OCI-LY1 (cell line): ENCODE measurements at regions not wholly inside any gene's neighbourhood (a gene's known extent, or its start where the extent isn't known, plus 50 kb on each side); places are given as distances from the start of the nearest gene placed in this dataset.

Experiments
- H2AFZ ChIP-seq: fragments of 200-600 bp; sonication (generic), shearing (Covaris generic); 2 replicates; pipeline ENCODE4 v1.6.0; 2014; ENCODE audit warnings: antibody characterized with exemption, mild to moderate bottlenecking, low read length
- H3F3A ChIP-seq: fragments of 200-600 bp; sonication (generic), shearing (Covaris generic); 2 replicates; pipeline ENCODE4 v1.6.0; 2014; ENCODE audit warnings: mild to moderate bottlenecking, antibody characterized with exemption, low read length, moderate library complexity; ENCODE audit not compliant: insufficient read depth
- H3K27ac ChIP-seq: fragments of 200-600 bp; sonication (generic); 2 replicates; pipeline ENCODE4 v1.5.1; 2014; ENCODE audit warnings: low read length, mixed run types, mild to moderate bottlenecking, low read depth; ENCODE audit not compliant: poor library complexity, severe bottlenecking
- H3K27me3 ChIP-seq: fragments of 200-600 bp; sonication (generic); 2 replicates; pipeline ENCODE4 v1.6.0; 2014; ENCODE audit warnings: antibody characterized with exemption, mild to moderate bottlenecking, low read length, moderate library complexity; ENCODE audit not compliant: insufficient read depth
- H3K36me3 ChIP-seq: fragments of 200-600 bp; sonication (generic); 2 replicates; pipeline ENCODE4 v1.6.1; 2014; ENCODE audit warnings: mild to moderate bottlenecking, antibody characterized with exemption, low read length, moderate library complexity, mixed read lengths; ENCODE audit not compliant: insufficient read depth
- H3K4me1 ChIP-seq: fragments of 200-600 bp; sonication (generic); 2 replicates; pipeline ENCODE4 v1.5.1; 2014; ENCODE audit warnings: mild to moderate bottlenecking, low read length, moderate library complexity; ENCODE audit not compliant: insufficient read depth, severe bottlenecking
- H3K4me2 ChIP-seq: fragments of 200-600 bp; sonication (generic), shearing (Covaris generic); 2 replicates; pipeline ENCODE4 v1.6.1; 2014; ENCODE audit warnings: low read length
- H3K4me3 ChIP-seq: fragments of 200-600 bp; sonication (generic); 2 replicates; pipeline ENCODE4 v1.5.1; 2014; ENCODE audit warnings: low read length, low read depth, mild to moderate bottlenecking, mixed read lengths; ENCODE audit not compliant: poor library complexity, severe bottlenecking
- H3K79me2 ChIP-seq: fragments of 200-600 bp; shearing (Covaris generic); 2 replicates; pipeline ENCODE4 v1.6.1; 2016; ENCODE audit warnings: mixed run types, low read length, mixed read lengths; ENCODE audit not compliant: insufficient read depth
- H3K9ac ChIP-seq: fragments of 200-600 bp; sonication (generic), shearing (Covaris generic); 2 replicates; pipeline ENCODE4 v1.6.1; 2014; ENCODE audit warnings: mild to moderate bottlenecking, low read length, mixed read lengths
- H3K9me2 ChIP-seq: fragments of 200-600 bp; sonication (generic), shearing (Covaris generic); 2 replicates; pipeline ENCODE4 v1.6.1; 2014; ENCODE audit warnings: low read depth, mild to moderate bottlenecking, low read length, mixed read lengths
- H3K9me3 ChIP-seq: fragments of 200-600 bp; shearing (Covaris generic); 2 replicates; pipeline ENCODE4 v1.6.1; 2014; ENCODE audit warnings: low read length, mixed read lengths
- H4K20me1 ChIP-seq: fragments of 200-600 bp; sonication (generic), shearing (Covaris generic); 2 replicates; pipeline ENCODE4 v1.6.0; 2016; ENCODE audit warnings: mild to moderate bottlenecking, low read length; ENCODE audit not compliant: insufficient read depth
- CTCF ChIP-seq: fragments of 200-600 bp; sonication (generic), shearing (Covaris generic); IDR thresholded peaks from 2 replicates; pipeline ENCODE4 v1.5.1; 2017; ENCODE audit warnings: mild to moderate bottlenecking, antibody characterized with exemption, low read length, moderate library complexity, mixed read lengths
- EZH2 ChIP-seq: fragments of 200-600 bp; sonication (generic), shearing (Covaris generic); IDR thresholded peaks from 2 replicates; pipeline ENCODE4 v1.8.0; 2017; ENCODE audit warnings: borderline replicate concordance, mixed run types, mild to moderate bottlenecking, antibody characterized with exemption, low read length, moderate library complexity, mixed read lengths

- TF ChIP-seq EZH2 = no peak
- no peak for TF ChIP-seq CTCF
- H2AFZ ChIP-seq = no peak overlapping the region
- no peaks in the 10 kb centered on the region for H3K9me2 ChIP-seq
- H3K4me2 ChIP-seq = no peak overlapping the region
- H3K9me3 ChIP-seq = no peaks in the 10 kb centered on the region
- no peaks in the 10 kb centered on the region for H3K4me1 ChIP-seq
- no peaks in the 10 kb centered on the region for H3F3A ChIP-seq
- no peak overlapping the region for H3K9ac ChIP-seq
- no peaks in the 10 kb centered on the region for H3K27me3 ChIP-seq
- no peak overlapping the region for H3K4me3 ChIP-seq
- no peaks in the 10 kb centered on the region for H3K36me3 ChIP-seq
- no peaks in the 10 kb centered on the region for H3K79me2 ChIP-seq
- no peaks in the 10 kb centered on the region for H4K20me1 ChIP-seq
- H3K27ac ChIP-seq = no peak overlapping the region
Measured at GRCh38 chr14:34099635-34100034, 148.8 kb upstream of the EGLN3 start.

GRCh38 chr14:34098985-34099349, 148.1 kb upstream of the EGLN3 start:
- H3K4me3 ChIP-seq = no peak overlapping the region
- no peaks in the 10 kb centered on the region for H3K27me3 ChIP-seq
- H3K4me1 ChIP-seq = no peaks in the 10 kb centered on the region
- no peaks in the 10 kb centered on the region for H3F3A ChIP-seq
- no peaks in the 10 kb centered on the region for H3K9me2 ChIP-seq
- H3K9ac ChIP-seq = no peak overlapping the region
- no peak overlapping the region for H2AFZ ChIP-seq
- H3K27ac ChIP-seq = no peak overlapping the region
- no peaks in the 10 kb centered on the region for H3K36me3 ChIP-seq
- H3K79me2 ChIP-seq = no peaks in the 10 kb centered on the region
- TF ChIP-seq CTCF = no peak
- TF ChIP-seq EZH2 = no peak
- no peaks in the 10 kb centered on the region for H4K20me1 ChIP-seq
- no peak overlapping the region for H3K4me2 ChIP-seq
- H3K9me3 ChIP-seq = no peaks in the 10 kb centered on the region

- no peaks in the 10 kb centered on the region for H3K36me3 ChIP-seq
Measured at GRCh38 chr14:34098045-34098984, 147.4 kb upstream of the EGLN3 start.

More at GRCh38 chr14:34098045-34098984, 147.4 kb upstream of the EGLN3 start:
- no peak overlapping the region for H2AFZ ChIP-seq
- H4K20me1 ChIP-seq = no peaks in the 10 kb centered on the region
- H3K4me2 ChIP-seq = no peak overlapping the region
- no peaks in the 10 kb centered on the region for H3K9me2 ChIP-seq
- no peaks in the 10 kb centered on the region for H3F3A ChIP-seq
- H3K79me2 ChIP-seq = no peaks in the 10 kb centered on the region
- H3K4me1 ChIP-seq = no peaks in the 10 kb centered on the region
- H3K27ac ChIP-seq = no peak overlapping the region
- no peak overlapping the region for H3K9ac ChIP-seq
- H3K27me3 ChIP-seq = no peaks in the 10 kb centered on the region
- no peak overlapping the region for H3K4me3 ChIP-seq
- H3K9me3 ChIP-seq = no peaks in the 10 kb centered on the region
- TF ChIP-seq CTCF (peak; percentile 58; the same call in 1 of the 2 replicates), EZH2 (no peak)
